WERI-Rb-1 (cell line): ENCODE measurements at regions not wholly inside any gene's neighbourhood (a gene's known extent, or its start where the extent isn't known, plus 50 kb on each side); places are given as distances from the start of the nearest gene placed in this dataset.

ENCODE experiments used
- DNase-seq: peaks from one replicate; pipeline ENCODE4 v3.0.0-alpha.2; 2020
- H3K27ac ChIP-seq: fragments of 250-450 bp; sonication (Bioruptor Pico); 2 replicates; pipeline ENCODE4 v1.5.1; 2020; ENCODE audit warnings: mild to moderate bottlenecking, moderate library complexity
- H3K27me3 ChIP-seq: fragments of 250-450 bp; sonication (Bioruptor Pico); 2 replicates; pipeline ENCODE4 v1.5.1; 2021; ENCODE audit warnings: mild to moderate bottlenecking, low read depth, moderate library complexity; ENCODE audit not compliant: insufficient read depth, severe bottlenecking
- H3K36me3 ChIP-seq: fragments of 250-450 bp; sonication (Bioruptor Pico); 2 replicates; pipeline ENCODE4 v1.5.1; 2020; ENCODE audit warnings: mild to moderate bottlenecking, moderate library complexity
- H3K4me3 ChIP-seq: 2 replicates; pipeline ENCODE4 v1.5.1; 2011; ENCODE audit warnings: low read depth, mild to moderate bottlenecking, control low read depth, low read length
- H3K9me3 ChIP-seq: fragments of 250-450 bp; sonication (Bioruptor Pico); 2 replicates; pipeline ENCODE4 v1.5.1; 2021; ENCODE audit warnings: mild to moderate bottlenecking, moderate library complexity; ENCODE audit not compliant: severe bottlenecking
- CTCF ChIP-seq: IDR thresholded peaks from 2 replicates; pipeline ENCODE4 v1.5.1; 2011; ENCODE audit warnings: low read depth, mild to moderate bottlenecking, control low read depth, inconsistent platforms, low read length

GRCh38 chr12:39145175-39145999 is 240.0 kb upstream of the CPNE8 start:
- peaks cover 40% of the 10 kb centered on the region for H3K27me3 ChIP-seq
- H3K36me3 ChIP-seq, result no peaks in the 10 kb centered on the region
- no peak overlapping the region for H3K4me3 ChIP-seq
- no peak overlapping the region for H3K27ac ChIP-seq
- no peak for TF ChIP-seq CTCF
- no peak for DNase-seq
- H3K9me3 ChIP-seq, result peaks cover 11% of the 10 kb centered on the region

GRCh38 chr12:39144613-39145061 is 239.2 kb upstream of the CPNE8 start:
- Histone ChIP-seq H3K9me3 (peaks cover 5% of the 10 kb centered on the region), H3K27ac (no peak overlapping the region), H3K27me3 (peaks cover 40% of the 10 kb centered on the region), H3K36me3 (no peaks in the 10 kb centered on the region), H3K4me3 (no peak overlapping the region)
- DNase-seq, result no peak
- no peak for TF ChIP-seq CTCF

GRCh38 chr12:39138268-39138667 is 232.9 kb upstream of the CPNE8 start:
- Histone ChIP-seq H3K27me3 (peaks cover 29% of the 10 kb centered on the region), H3K9me3 (no peaks in the 10 kb centered on the region), H3K27ac (no peak overlapping the region), H3K36me3 (no peaks in the 10 kb centered on the region), H3K4me3 (no peak overlapping the region)
- DNase-seq, result no peak
- TF ChIP-seq CTCF, result no peak

GRCh38 chr12:39127401-39127800 is 222.0 kb upstream of the CPNE8 start:
- no peak for DNase-seq
- no peak overlapping the region for H3K27ac ChIP-seq
- H3K36me3 ChIP-seq, result no peaks in the 10 kb centered on the region
- H3K27me3 ChIP-seq, result peaks cover 40% of the 10 kb centered on the region
- TF ChIP-seq CTCF, result no peak
- no peaks in the 10 kb centered on the region for H3K9me3 ChIP-seq
- H3K4me3 ChIP-seq, result no peak overlapping the region

DNA sequence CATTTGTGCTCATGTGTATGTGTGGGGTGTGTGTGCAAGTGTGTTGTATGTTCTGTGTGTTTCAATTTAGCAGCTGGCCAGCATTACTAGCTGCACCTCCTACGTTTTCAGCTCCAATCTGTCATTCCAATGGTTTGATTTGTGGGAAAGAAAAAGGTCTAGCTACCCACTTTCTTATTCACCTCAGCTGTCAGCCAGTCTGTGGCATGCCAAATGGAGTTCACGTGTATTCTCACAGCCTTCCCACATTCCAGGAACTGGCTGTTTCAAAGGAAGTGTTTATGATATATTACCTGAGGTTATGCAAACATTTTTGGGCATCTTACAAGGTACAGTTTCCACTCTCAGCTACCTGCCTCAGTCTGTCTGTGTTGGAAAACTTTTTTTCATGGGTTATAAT is 220.2 kb upstream of the CPNE8 start:
- no peak for TF ChIP-seq CTCF
- Histone ChIP-seq H3K27me3 (peaks cover 54% of the 10 kb centered on the region), H3K4me3 (no peak overlapping the region), H3K9me3 (no peaks in the 10 kb centered on the region), H3K36me3 (no peaks in the 10 kb centered on the region), H3K27ac (no peak overlapping the region)
- DNase-seq, result no peak

GRCh38 chr12:39124768-39125167 is 219.4 kb upstream of the CPNE8 start:
- no peaks in the 10 kb centered on the region for H3K9me3 ChIP-seq
- no peak for TF ChIP-seq CTCF
- H3K27ac ChIP-seq, result no peak overlapping the region
- DNase-seq, result no peak
- H3K4me3 ChIP-seq, result no peak overlapping the region
- H3K36me3 ChIP-seq, result no peaks in the 10 kb centered on the region
- peaks cover 53% of the 10 kb centered on the region for H3K27me3 ChIP-seq
